ENCODE measurements at regions not wholly inside any gene's neighbourhood (a gene's known extent, or its start where the extent isn't known, plus 50 kb on each side); places are given as distances from the start of the nearest gene placed in this dataset.

- no peak for TF ChIP-seq CTCF (IDR thresholded peaks at IDR 0.05)
- no peak for TF ChIP-seq POLR2A (IDR thresholded peaks at IDR 0.05)
- no peak for TF ChIP-seq POLR2AphosphoS5 (IDR thresholded peaks at IDR 0.05)
- TF ChIP-seq EP300 (IDR thresholded peaks at IDR 0.05) = no peak
These were observed 362.0 kb downstream of the ADGRL2 start for GRCh38 chr1:82162486-82163420.

All from upper lobe of left lung (tissue), 4 donors.